ENCODE measurements at regions not wholly inside any gene's neighbourhood (a gene's known extent, or its start where the extent isn't known, plus 50 kb on each side); places are given as distances from the start of the nearest gene placed in this dataset.

DNA sequence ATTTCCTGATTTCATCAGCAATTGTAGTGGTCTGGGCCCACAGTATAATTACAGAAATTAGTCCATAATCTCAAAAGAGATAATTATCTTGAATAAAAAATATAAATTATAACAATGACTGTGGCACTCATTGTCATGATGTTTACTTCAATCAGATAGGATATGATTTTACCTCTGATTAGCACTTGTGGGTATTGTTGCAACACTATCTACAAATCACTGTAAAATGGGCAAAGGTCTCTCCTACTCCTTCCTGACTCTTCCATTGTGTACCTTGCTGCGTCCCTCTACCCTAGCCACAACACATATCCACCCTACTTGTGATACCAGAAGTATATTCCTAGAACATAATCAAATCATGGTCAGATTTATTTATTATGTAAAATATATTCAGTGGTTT is 200.9 kb upstream of the TRIB2 start:
- Histone ChIP-seq H3K4me3 (ENCODE audit: low read depth, low read length) (no peak overlapping the region), H3K27me3 (ENCODE audit: control insufficient read depth, insufficient read depth, low read length) (no peaks in the 10 kb centered on the region), H3K4me1 (ENCODE audit: control insufficient read depth, insufficient read depth, low read length) (peaks cover 3% of the 10 kb centered on the region; the same call in 1 of the 2 replicates), H3K9me3 (ENCODE audit: control insufficient read depth, insufficient read depth, low read depth, low read length) (no peaks in the 10 kb centered on the region), H3K9ac (ENCODE audit: low read length) (no peak overlapping the region), H3K36me3 (ENCODE audit: control insufficient read depth, insufficient read depth, low read length) (no peaks in the 10 kb centered on the region), H3K27ac (ENCODE audit: low read depth, low read length) (no peak overlapping the region)

DNA sequence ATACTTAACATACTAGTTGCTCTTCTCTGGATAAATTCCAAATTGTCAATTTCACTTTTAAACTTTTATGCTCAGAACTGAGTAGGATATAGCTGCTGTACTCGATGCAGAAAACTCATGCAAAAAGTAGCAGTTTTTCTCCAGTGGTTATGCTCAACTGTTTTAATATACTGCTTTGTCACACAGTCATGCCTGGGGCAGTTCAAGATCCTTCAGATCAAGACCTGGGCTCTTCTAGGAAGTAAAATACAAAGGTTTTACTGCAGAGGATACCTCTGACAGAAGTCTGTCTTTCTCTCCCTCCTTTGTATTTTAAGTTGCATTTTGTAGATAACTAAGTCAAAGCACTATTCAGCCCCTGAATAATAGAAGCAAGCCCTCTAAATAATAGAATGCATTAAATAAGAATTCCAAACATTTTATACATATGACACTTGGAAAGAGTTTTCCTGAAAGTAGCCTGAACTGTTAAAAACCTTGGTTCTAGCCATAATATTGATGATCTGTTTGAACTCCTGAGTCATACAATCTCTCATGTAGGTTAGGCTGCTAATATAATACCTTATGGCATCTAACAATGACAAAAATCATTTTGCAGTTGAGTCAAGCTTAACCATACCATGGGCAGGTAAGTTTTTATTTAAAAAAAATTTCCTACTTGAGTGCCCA is 183.3 kb upstream of the TRIB2 start:
- no peak overlapping the region for H3K4me3 ChIP-seq (ENCODE audit: low read depth, low read length)
- H3K9ac ChIP-seq (ENCODE audit: low read length), result no peak overlapping the region
- H3K36me3 ChIP-seq (ENCODE audit: control insufficient read depth, insufficient read depth, low read length), result no peaks in the 10 kb centered on the region
- no peak overlapping the region for H3K27ac ChIP-seq (ENCODE audit: low read depth, low read length)
- H3K9me3 ChIP-seq (ENCODE audit: control insufficient read depth, insufficient read depth, low read depth, low read length), result no peaks in the 10 kb centered on the region
- H3K27me3 ChIP-seq (ENCODE audit: control insufficient read depth, insufficient read depth, low read length), result no peaks in the 10 kb centered on the region
- peaks cover 2% of the 10 kb centered on the region; the same call in 1 of the 2 replicates for H3K4me1 ChIP-seq (ENCODE audit: control insufficient read depth, insufficient read depth, low read length)

DNA sequence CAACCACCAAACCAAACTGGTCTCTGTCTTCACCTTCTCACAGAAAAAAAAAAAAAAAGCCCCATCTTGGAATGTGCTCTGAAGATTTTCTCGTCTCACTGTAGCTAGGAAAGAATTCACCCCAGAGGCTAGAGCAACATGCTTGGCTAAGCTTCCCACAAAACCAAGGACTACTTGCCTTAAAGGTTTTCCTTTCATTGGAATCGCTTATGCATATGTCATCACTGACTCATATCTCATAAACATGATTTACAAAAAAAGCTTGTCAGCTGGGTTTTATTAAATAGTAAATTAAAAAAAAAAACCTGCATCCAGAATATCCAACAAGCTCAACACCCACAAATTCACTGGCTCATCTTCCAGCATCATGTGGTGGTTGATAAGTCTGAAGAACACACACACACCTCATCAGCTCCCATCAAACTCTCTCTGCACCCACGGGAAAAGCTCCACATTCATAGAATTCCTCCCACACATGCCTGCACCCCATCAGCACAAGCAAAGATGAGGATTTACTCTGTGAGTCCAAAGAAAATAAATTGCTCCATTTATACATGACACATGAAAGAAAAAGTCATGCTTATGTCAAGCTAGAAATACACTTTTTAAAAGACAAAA is 182.0 kb upstream of the TRIB2 start:
- Histone ChIP-seq H3K27me3 (ENCODE audit: control insufficient read depth, insufficient read depth, low read length) (no peaks in the 10 kb centered on the region), H3K27ac (ENCODE audit: low read depth, low read length) (no peak overlapping the region), H3K36me3 (ENCODE audit: control insufficient read depth, insufficient read depth, low read length) (no peaks in the 10 kb centered on the region), H3K4me3 (ENCODE audit: low read depth, low read length) (no peak overlapping the region), H3K9ac (ENCODE audit: low read length) (no peak overlapping the region), H3K9me3 (ENCODE audit: control insufficient read depth, insufficient read depth, low read depth, low read length) (no peaks in the 10 kb centered on the region), H3K4me1 (ENCODE audit: control insufficient read depth, insufficient read depth, low read length) (peaks cover 2% of the 10 kb centered on the region; the same call in 1 of the 2 replicates)

DNA sequence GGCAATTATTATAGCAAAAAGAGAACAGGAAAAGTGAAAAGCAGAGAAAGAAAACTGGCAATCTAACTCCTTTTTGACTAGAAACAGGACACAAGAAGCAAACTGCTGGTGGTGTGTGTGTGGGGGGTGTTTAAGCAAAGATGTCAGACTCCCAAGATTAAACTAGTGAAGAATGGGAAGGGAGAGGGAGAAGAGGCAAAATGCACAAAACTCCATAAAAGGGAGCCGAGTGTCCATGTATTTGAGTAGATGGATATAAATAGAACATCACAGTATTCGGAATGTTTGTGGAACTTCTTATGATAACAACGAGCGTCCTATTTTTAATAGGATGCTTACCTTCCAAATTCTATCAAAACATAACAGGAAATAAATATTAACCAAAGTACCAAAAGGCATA is 179.8 kb upstream of the TRIB2 start:
- Histone ChIP-seq H3K27ac (ENCODE audit: low read depth, low read length) (no peak overlapping the region), H3K4me1 (ENCODE audit: control insufficient read depth, insufficient read depth, low read length) (peaks cover 2% of the 10 kb centered on the region; the same call in 1 of the 2 replicates), H3K27me3 (ENCODE audit: control insufficient read depth, insufficient read depth, low read length) (no peaks in the 10 kb centered on the region), H3K36me3 (ENCODE audit: control insufficient read depth, insufficient read depth, low read length) (no peaks in the 10 kb centered on the region), H3K9me3 (ENCODE audit: control insufficient read depth, insufficient read depth, low read depth, low read length) (no peaks in the 10 kb centered on the region), H3K9ac (ENCODE audit: low read length) (no peak overlapping the region), H3K4me3 (ENCODE audit: low read depth, low read length) (no peak overlapping the region)

DNA sequence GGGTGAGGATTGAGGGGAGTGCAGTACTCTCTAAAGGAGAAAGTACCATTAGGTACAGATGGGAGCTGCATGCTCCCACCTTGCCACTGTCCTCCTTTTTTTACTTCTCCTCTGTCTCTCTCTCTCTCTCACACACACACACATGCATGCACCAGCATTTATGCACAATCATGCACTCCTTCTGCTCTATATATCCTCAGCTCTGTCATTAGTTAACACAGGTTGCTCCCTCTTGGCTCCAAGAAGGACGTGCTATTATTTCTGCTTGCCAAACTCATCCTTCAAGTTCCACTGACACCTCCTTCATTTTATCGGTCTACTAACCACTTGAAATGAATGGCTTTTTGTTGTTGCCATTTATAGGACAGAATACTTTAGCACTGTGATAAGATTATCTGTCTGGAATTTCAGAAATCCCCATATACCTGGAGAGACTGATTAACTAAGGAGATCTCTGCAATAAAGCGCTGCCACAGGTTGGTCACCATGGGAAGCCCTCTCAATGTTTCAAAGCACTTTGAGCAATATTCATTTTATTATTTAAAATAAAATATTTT is 178.5 kb upstream of the TRIB2 start:
- H3K27ac ChIP-seq (ENCODE audit: low read depth, low read length), result no peak overlapping the region
- H3K36me3 ChIP-seq (ENCODE audit: control insufficient read depth, insufficient read depth, low read length), result no peaks in the 10 kb centered on the region

DNA sequence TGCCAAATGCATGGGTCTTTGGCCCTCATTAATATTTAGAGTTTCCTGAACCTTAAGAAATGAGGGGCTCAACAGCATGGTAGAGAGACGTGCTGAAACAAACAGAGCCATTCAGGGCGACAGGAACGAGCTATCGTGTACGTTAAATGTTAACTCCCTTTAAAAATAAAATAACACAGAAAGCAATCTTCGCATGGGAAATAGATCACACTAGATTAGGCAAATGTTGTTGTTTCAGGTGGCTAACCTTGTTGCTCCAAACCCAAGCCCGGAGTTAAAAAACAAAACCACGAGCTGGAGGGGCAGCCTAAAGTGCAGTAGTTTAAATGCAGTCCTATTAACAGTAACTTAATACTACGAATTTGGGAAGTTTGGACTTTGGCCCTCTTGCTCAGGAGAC is 177.4 kb upstream of the TRIB2 start:
- H3K9ac ChIP-seq (ENCODE audit: low read length), result no peak overlapping the region
- no peak overlapping the region for H3K27ac ChIP-seq (ENCODE audit: low read depth, low read length)
- H3K4me1 ChIP-seq (ENCODE audit: control insufficient read depth, insufficient read depth, low read length), result 0 out of 2 replicates have a peak, but pooled peaks cover 2% of the 10 kb centered on the region
- no peaks in the 10 kb centered on the region for H3K9me3 ChIP-seq (ENCODE audit: control insufficient read depth, insufficient read depth, low read depth, low read length)
- H3K27me3 ChIP-seq (ENCODE audit: control insufficient read depth, insufficient read depth, low read length), result no peaks in the 10 kb centered on the region
- H3K4me3 ChIP-seq (ENCODE audit: low read depth, low read length), result no peak overlapping the region
- no peaks in the 10 kb centered on the region for H3K36me3 ChIP-seq (ENCODE audit: control insufficient read depth, insufficient read depth, low read length)

More for the DNA sequence above, 178.5 kb upstream of the TRIB2 start:
- Histone ChIP-seq H3K27me3 (ENCODE audit: control insufficient read depth, insufficient read depth, low read length) (no peaks in the 10 kb centered on the region), H3K9me3 (ENCODE audit: control insufficient read depth, insufficient read depth, low read depth, low read length) (no peaks in the 10 kb centered on the region), H3K9ac (ENCODE audit: low read length) (no peak overlapping the region), H3K4me1 (ENCODE audit: control insufficient read depth, insufficient read depth, low read length) (peaks cover 2% of the 10 kb centered on the region; the same call in 1 of the 2 replicates), H3K4me3 (ENCODE audit: low read depth, low read length) (no peak overlapping the region)

DNA sequence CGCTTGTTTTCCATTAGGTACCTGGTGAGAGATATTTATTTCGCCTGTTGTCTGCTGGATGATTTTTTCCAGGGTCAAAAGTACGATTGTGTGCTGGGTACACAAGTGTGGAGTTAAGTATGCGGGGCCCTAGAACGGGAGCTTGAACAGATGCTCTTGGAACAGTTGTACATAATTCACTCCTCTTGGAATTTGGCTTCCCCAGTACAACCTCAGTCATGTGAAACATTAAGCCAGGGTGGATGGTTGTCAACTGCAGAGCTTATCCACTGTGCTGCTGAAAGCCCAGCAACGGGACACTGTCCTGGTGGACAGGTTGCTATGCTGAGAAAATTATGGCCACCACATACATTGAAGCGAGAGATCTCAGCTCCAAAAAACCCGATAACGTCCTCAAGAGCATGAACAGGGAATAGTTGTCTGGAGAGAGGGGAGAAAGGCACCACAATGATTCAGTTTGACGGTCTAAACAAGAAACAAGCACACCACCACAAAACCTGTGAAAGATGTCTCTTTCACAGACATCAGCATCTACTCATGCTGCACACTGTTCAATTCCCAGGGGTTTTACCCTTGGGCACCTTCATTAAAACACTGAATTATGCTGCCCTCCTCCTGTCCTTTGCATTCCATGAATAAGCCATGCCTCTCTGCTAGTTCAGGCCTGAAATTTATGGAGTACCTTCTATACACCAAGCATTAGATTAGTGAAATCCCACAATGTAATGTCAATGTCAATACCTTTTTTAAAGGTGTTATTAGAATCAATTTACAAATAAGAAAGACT is 176.8 kb upstream of the TRIB2 start:
- Histone ChIP-seq H3K27ac (ENCODE audit: low read depth, low read length) (no peak overlapping the region), H3K9me3 (ENCODE audit: control insufficient read depth, insufficient read depth, low read depth, low read length) (no peaks in the 10 kb centered on the region), H3K36me3 (ENCODE audit: control insufficient read depth, insufficient read depth, low read length) (no peaks in the 10 kb centered on the region), H3K4me3 (ENCODE audit: low read depth, low read length) (no peak overlapping the region), H3K9ac (ENCODE audit: low read length) (no peak overlapping the region), H3K4me1 (ENCODE audit: control insufficient read depth, insufficient read depth, low read length) (0 out of 2 replicates have a peak, but pooled peaks cover under 1% of the 10 kb centered on the region), H3K27me3 (ENCODE audit: control insufficient read depth, insufficient read depth, low read length) (no peaks in the 10 kb centered on the region)

DNA sequence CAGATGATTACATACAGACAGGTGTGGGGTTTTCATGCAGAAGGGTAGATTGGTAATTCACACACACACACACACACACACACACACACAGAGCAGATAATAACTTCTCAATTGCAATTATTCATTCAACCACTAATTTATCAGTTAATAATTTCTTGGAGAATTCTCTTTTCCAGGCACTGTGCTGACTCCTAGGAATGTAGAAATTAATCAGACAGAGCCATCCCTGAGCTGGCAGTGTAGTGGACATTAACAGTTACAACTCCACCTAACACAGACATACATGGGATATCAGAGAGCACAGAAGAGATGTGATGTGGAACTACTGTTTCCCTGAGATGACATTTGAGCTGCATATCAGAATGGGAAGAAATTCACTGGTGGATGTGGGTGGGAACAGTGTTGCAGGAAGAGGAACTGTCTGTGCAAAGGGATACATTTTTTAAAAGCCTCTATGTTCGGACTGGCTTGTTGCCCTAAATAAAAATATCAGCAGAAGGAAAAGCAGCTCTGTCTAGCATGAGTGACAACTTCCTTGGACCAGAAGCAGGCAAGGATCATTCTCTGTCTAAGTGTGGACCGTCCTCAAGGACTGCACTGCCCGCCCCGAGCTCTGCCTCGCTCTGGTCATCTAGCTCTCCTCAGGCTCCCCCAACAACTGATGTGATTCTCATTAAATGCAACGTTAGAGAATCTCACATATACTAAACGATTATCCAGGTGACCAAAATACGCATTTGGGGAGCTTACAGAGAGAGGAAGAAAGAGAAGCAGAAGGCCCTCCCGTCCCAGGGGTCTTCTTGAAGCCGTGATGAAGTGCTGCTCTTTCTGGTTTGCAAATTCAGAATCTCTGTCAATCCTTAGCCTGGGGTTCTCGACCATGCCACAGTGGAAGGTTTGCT is 173.4 kb upstream of the TRIB2 start:
- Histone ChIP-seq H3K36me3 (ENCODE audit: control insufficient read depth, insufficient read depth, low read length) (no peaks in the 10 kb centered on the region), H3K27ac (ENCODE audit: low read depth, low read length) (no peak overlapping the region), H3K27me3 (ENCODE audit: control insufficient read depth, insufficient read depth, low read length) (no peaks in the 10 kb centered on the region), H3K4me1 (ENCODE audit: control insufficient read depth, insufficient read depth, low read length) (no peaks in the 10 kb centered on the region), H3K9ac (ENCODE audit: low read length) (no peak overlapping the region), H3K9me3 (ENCODE audit: control insufficient read depth, insufficient read depth, low read depth, low read length) (no peaks in the 10 kb centered on the region), H3K4me3 (ENCODE audit: low read depth, low read length) (no peak overlapping the region)

DNA sequence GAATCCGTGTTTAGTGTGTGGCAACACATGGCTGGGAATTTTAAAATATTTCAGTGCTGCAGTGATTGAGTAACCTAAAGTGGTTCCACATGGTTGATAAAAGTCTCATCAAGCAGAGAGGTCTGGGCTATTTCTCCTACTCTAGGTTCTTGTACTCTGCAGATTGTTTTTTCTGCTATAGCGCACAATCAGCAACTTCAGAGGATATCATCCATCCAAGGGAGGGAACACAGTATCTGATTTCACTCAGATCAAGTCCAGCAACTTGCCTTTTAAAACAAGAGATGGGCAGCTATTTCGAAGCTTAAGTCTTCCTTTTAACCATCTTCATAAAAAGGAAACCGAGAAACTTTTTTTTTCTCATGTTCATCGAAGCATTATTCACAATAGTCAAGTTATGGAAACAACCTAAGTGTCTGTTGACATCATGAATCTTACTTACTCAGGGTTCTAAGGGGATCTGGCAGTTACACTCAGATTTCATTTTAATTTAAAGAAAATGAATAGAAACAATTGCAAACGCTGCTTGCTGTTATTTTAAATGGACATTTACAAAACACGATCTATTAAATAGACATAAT is 172.7 kb upstream of the TRIB2 start:
- H3K36me3 ChIP-seq (ENCODE audit: control insufficient read depth, insufficient read depth, low read length), result no peaks in the 10 kb centered on the region
- no peaks in the 10 kb centered on the region; the same call in 1 of the 2 replicates for H3K4me1 ChIP-seq (ENCODE audit: control insufficient read depth, insufficient read depth, low read length)
- no peaks in the 10 kb centered on the region for H3K9me3 ChIP-seq (ENCODE audit: control insufficient read depth, insufficient read depth, low read depth, low read length)
- no peak overlapping the region for H3K4me3 ChIP-seq (ENCODE audit: low read depth, low read length)
- no peaks in the 10 kb centered on the region for H3K27me3 ChIP-seq (ENCODE audit: control insufficient read depth, insufficient read depth, low read length)
- no peak overlapping the region for H3K9ac ChIP-seq (ENCODE audit: low read length)
- no peak overlapping the region for H3K27ac ChIP-seq (ENCODE audit: low read depth, low read length)

DNA sequence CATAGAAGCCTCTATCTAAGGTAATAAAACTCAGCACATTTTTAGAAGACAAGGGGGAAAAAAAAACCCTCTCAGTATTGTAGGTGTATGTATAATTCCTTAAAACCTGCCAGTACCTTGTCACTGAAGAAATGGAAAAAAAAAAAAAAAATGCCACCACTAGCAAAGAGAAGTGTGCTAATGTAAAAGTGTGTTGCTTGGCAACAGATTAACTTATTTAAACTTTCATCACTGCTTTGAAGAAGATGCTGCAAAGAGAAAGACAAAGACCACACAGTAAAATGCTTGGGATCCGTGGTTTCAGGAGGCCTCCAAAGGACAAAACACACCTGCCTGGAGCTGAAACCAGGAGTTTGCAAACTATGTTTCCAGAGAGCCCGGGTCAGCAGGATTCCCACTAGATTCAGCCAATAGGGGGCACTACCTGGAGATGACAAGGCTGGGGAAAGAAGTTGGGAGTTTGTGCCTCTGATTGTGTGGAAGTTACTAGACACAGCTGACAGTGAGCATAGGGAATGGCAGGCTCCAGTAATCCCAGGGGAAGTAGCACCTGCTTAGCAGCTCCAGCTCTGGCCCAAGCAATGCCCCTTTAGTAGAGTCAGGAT is 169.1 kb upstream of the TRIB2 start:
- Histone ChIP-seq H3K36me3 (ENCODE audit: control insufficient read depth, insufficient read depth, low read length) (no peaks in the 10 kb centered on the region), H3K27me3 (ENCODE audit: control insufficient read depth, insufficient read depth, low read length) (no peaks in the 10 kb centered on the region), H3K9me3 (ENCODE audit: control insufficient read depth, insufficient read depth, low read depth, low read length) (no peaks in the 10 kb centered on the region), H3K27ac (ENCODE audit: low read depth, low read length) (no peak overlapping the region), H3K9ac (ENCODE audit: low read length) (no peak overlapping the region), H3K4me1 (ENCODE audit: control insufficient read depth, insufficient read depth, low read length) (no peaks in the 10 kb centered on the region; the same call in 1 of the 2 replicates), H3K4me3 (ENCODE audit: low read depth, low read length) (no peak overlapping the region)
